ENCODE measurements at regions not wholly inside any gene's neighbourhood (a gene's known extent, or its start where the extent isn't known, plus 50 kb on each side); places are given as distances from the start of the nearest gene placed in this dataset.

GRCh38 chr16:49216593-49216992 is 65.0 kb downstream of the CBLN1 start:
- FAIRE-seq = no peak

GRCh38 chr16:49213594-49213993 is 68.0 kb downstream of the CBLN1 start:
- FAIRE-seq = no peak

DNA sequence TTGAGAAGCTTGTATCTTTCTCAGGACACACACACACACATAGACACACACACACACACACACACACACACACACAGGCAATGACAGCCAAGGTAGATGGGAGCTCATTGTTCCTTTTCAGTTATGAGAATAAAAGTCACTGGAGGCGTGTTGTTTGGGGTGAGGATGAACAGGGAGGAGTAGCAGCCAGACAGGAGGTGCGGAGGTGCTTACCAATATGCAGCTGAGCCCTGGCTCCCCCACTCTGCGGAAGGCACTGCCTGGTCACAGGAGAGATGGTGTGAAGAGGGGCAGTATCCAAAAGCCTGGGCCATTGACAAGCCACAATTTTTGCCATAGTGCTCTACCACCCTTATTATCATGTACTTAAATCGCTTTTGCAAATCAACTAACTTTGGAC is 77.4 kb downstream of the CBLN1 start:
- FAIRE-seq = no peak

- no peak for FAIRE-seq
These were observed 78.3 kb downstream of the CBLN1 start for GRCh38 chr16:49203361-49203760.

GRCh38 chr16:49201118-49201517 is 80.5 kb downstream of the CBLN1 start:
- no peak for FAIRE-seq

- no peak for FAIRE-seq
These were observed 81.3 kb downstream of the CBLN1 start for GRCh38 chr16:49200223-49200820.

- FAIRE-seq = no peak
These were observed 86.4 kb downstream of the CBLN1 start for GRCh38 chr16:49195237-49195548.

DNA sequence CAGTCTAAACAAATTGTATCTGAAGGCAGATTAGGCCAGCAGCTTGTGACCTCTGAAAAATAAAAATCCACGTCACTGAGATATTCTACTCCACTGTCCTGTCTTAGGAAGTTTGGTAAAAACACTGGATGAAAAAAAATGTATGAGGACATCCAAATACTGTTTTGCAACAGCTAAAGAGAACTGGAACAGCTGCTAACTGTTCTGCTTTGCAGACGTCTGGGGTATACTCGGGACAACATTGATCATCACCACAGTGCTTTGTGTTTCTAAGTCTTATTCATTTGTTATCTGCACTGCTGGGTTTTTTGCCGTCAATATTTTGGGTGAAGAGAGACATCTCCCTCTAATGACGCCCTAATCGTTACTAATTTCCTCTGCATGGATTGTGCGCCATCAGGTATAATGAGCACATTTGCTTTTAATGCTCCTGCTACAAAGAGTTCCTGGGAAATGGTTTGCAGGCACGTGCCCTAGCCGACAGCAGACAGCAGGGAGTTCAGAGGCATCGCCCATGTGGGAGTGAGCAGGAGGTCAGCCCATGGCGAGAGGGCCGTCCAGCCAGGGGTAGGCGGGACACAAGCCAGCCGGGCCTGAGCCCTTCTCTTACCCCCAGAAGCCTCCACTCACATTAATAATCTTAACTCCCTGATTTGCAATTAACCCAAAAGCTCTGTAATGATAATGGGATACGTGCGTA is 87.0 kb downstream of the CBLN1 start:
- FAIRE-seq = no peak

GRCh38 chr16:49193596-49193995 is 88.0 kb downstream of the CBLN1 start:
- FAIRE-seq = no peak

DNA sequence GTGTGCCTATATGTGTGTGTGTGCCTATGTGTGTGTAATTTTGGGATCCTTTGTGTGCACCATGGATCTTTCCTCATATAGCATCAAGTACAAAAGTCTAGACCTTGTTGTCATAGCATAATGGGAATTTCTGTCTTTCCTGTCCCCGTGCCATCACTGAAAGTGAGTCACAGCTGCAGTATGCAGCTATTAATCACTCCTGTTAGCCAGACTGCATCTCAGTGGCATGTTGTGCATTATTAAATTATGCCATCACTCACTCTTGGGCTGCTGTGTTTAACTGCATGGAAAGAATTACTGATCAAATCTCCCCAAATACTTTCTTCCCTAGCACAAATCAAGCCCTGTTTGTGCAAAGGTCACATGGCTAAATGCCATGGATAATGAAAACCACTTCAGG is 92.4 kb downstream of the CBLN1 start:
- FAIRE-seq = no peak

GRCh38 chr16:49183911-49184310 is 97.7 kb downstream of the CBLN1 start:
- FAIRE-seq = no peak

DNA sequence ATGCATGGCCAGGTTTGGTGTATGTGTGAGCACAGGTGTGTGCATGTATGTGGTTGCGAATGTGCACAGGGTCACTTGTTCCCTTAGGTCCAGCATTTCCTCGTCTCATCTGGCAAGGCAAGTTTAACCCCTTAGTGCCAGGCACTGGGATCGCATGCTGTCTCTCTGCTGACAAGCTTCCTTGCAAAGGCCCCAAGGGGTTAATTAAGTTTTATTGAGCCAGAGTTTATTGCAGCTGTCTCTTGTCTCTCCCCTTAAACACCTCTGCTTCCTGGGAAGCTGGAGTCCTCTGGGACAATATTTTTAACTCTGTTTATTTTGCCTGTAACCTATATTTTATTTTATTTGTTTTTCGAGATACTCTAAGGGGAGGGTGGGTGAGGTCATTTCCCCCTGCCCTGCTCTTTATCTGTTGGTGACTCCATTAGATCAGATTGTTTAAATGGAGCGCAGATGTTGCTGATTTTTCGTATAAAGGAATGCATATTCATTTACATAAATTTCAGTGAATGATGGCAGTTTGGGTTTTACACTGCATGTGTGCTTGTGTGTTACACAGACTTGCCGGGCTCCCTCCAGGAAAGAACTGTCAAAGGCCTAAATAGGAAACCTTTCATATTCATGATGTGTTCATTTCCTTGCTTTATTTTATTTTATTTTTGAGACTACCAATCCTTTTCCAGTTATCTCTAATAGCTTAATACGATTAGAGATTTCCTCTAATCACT is 99.7 kb downstream of the CBLN1 start:
- no peak for FAIRE-seq

DNA sequence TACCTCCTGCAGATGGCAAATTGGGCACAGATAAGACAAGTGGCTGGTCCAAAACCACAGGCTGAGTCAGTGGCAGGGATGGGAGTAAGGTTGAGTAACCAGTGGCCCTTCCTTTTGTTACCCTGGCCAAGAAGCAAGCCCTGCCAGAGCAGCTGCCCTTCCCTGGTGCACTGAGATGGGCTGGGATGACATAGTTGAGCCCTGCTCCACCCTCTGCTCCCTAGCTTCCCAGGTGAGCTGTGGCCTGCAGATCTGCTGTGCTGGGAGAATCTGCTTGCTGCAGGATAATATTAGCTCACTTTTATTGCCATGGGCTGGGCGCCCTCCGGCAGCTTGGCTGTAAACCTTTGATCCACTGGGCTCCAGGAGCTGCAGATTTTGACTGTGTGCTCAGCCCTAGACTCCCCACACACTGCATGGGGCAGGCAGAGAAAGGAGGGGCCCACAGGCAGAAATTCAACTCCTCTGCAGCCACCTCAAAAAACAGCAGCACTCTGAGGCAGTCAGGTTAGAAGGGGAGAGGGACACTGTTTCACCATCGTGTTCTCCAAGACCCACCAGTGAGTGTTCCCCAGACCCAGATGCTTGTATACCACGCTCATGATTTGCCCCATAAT is 101.8 kb downstream of the CBLN1 start:
- FAIRE-seq = no peak

- FAIRE-seq = no peak
These were observed 113.5 kb downstream of the CBLN1 start for GRCh38 chr16:49168126-49168525.

- no peak for FAIRE-seq
These were observed 116.6 kb downstream of the CBLN1 start for GRCh38 chr16:49165025-49165424.

GRCh38 chr16:49161191-49161590 is 120.4 kb downstream of the CBLN1 start:
- FAIRE-seq = no peak

- FAIRE-seq = no peak
These were observed 123.5 kb downstream of the CBLN1 start for GRCh38 chr16:49158029-49158642.

DNA sequence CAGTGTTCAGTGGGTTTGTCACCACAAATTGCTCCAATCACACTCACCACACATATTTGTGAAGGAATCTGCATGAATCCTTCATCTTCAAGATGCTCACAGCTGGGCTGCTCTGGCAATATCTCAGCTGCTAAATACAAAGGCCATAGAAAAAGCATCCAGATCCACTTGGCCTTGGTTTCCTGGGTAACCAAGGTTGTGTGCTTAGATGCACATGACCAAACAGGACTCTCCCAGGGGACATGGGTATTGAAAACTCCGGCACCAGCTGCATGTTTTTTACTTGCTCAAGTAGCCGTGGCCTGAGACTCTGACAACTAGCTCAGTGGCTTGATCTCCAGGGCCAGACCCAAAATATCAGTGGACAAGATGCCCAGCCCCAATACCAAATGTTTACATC is 131.3 kb downstream of the CBLN1 start:
- FAIRE-seq = no peak

DNA sequence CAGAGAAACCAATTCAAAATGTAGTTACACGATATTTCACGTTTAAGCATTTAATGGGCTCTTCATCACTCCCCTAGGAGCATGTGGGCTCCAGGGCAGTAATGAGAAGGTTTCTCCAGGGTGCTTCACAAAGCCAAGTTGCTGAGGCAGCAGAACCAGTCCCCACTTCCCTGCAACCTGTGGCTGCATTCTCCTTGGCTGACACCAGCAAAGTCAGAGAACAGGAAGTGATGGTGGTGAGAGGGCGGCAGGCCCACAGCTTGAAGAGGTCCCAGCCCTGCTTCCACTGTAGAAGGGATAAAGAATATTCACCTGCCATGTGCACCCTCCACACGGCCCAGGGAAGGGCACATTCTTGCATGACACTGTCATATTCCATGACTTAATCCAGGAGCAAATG is 133.2 kb downstream of the CBLN1 start:
- no peak for FAIRE-seq

GRCh38 chr16:49140618-49141017 is 141.0 kb downstream of the CBLN1 start:
- no peak for FAIRE-seq

GRCh38 chr16:49130397-49130796 is 151.2 kb downstream of the CBLN1 start:
- FAIRE-seq = no peak

DNA sequence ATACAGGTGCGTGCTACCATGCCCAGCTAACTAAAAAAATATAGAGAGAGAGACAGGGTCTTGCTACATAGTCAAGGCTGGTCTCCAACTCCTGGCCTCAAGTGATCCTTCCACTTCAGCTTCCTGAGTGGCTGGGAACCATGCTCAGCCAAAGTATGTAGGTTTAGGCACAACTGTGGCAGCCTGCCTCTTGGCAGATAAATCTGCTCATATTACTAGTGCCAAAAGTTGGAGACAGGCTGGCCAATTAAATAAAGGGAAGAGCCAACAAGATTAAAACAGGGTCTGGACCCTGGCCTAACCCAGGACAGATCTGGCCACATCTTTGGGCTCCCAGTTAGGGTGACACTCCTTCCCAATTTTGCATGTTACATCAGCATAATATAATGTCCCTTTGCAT is 151.7 kb downstream of the CBLN1 start:
- FAIRE-seq = no peak

GRCh38 chr16:49128740-49129139 is 152.9 kb downstream of the CBLN1 start:
- no peak for FAIRE-seq
